Fibroblast of skin of left quadriceps (primary cell): ENCODE measurements at regions not wholly inside any gene's neighbourhood (a gene's known extent, or its start where the extent isn't known, plus 50 kb on each side); places are given as distances from the start of the nearest gene placed in this dataset.
"Not testable (repeated sequence)": the region's sequence is repeated elsewhere in the genome, so short reads cannot be mapped to it uniquely, and the experiment has no call there.

ENCODE experiments used
- DNase-seq, 2 experiments: peaks; one replicate each; pipeline ENCODE4 v3.0.0-alpha.2; 2013; ENCODE audit warnings: low read depth in 2 of 2

GRCh38 chr6:48994811-48995210 is 468.2 kb downstream of the MMUT start:
- no peak for DNase-seq

- no peak for DNase-seq
Measured at GRCh38 chr6:48990739-48991138, 472.3 kb downstream of the MMUT start.

DNA sequence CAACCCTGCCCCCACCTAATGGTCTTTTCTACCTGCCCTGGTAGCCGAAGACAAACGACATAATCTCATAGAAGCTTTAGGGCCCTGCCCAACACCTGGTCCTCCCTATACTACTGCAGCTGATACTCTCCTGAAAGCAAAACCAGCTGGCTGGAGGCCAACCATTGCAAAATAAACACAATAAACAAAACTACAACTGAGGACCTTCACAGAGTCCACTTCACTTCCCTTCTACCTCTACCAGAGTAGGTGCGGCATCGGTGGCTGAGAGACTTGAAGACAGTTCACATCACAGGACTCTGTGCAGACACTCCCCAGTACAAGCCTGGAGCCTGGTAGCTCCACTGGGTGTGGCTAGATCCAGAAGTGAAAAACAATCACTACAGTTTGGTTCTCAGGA is 476.2 kb downstream of the MMUT start:
- DNase-seq, result no peak

DNA sequence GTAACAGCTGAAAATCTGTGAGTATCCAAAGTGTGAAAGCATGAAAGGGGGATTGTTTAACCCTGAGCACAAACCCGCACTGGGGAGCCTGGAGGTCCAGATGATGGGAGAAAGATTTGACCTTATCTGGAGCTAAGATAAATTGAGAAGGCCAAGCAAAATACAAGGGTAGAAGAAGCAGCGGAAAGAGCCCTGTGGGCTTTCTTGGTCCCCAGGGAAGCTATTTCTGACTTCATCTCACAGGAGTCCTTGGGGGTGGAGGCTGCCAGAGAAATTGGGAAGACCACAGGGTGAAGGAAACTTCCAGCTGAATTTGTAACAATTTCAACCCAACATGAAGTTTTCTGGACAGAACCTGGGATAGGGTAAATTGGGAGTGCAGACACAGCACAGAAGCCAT is 476.9 kb downstream of the MMUT start:
- DNase-seq, result no peak

DNA sequence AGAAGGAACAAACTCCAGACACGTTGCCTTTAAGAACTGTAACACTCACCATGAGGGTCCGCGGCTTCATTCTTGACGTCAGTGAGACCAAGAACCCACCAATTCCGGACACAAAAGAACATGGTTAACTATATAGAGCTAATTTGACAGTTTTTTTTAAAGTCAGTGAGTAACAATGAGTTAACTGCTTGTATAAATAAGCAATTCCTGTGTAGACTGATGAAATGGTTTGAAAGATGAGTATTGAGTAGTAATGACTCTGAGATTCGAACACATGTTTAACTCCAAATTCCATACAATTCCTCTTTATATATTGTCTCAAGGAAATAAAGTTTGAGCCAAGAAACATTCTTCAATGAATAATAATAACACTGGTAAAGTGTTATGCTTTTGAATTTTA is 478.0 kb downstream of the MMUT start:
- DNase-seq, result no peak

- not testable (repeated sequence) for DNase-seq
Measured at GRCh38 chr6:48983968-48984367, 479.1 kb downstream of the MMUT start.

DNA sequence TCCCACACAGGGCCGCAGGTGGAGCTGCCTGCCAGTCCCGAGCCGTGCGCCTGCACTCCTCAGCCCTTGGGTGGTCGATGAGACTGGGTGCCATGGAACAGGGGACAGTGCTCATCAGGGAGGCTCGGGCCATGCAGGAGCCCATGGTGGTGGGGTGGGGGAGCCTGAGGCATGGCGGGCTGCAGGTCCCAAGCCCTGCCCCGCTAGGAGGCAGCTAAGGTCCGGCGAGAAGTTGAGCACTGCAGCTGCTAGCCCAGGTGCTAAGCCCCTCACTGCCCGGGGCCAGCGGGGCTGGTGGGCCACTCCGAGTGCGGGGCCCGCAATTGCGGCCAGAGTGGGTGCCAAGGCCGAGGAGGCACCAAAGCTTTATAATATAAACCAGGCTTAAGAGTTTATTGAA is 479.7 kb downstream of the MMUT start:
- DNase-seq, result no peak

DNA sequence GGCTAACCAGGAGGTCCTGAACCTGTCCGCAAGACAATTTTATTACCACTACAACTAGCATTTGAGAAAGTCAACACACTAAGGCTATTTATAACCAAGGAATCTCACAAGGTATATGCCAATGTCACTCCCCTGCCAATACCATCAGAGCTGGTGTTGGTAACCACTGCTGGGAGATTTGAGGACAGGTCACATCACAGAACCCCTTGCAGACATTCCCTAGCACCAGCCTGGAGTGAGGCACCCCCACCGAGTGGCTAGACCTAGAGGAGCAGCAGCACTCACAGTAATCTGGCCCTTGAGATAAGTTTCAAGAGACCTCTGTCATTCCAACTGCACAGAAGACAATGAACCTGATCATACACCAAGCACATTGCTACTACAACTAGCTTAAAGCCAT is 483.2 kb downstream of the MMUT start:
- DNase-seq, result no peak

GRCh38 chr6:48979085-48979484 is 484.0 kb downstream of the MMUT start:
- DNase-seq, result no peak

DNA sequence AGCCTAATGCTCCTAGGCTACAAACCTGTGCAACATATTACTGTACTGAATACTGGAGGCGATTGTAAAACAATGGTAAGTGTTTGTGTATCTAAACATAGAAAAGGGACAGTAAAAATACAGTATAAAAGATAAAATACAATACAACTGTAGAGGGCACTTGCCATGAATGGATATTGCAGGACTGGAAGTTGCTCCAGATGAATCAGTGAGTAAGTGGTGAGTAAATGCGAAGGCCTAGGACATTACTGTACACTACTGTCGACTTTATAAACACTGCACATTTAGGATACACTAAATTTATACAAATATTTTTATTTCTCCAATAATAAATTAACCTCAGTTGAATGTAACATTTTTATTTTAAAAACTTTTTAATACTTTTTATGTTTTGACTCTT is 485.0 kb downstream of the MMUT start:
- DNase-seq, result no peak

DNA sequence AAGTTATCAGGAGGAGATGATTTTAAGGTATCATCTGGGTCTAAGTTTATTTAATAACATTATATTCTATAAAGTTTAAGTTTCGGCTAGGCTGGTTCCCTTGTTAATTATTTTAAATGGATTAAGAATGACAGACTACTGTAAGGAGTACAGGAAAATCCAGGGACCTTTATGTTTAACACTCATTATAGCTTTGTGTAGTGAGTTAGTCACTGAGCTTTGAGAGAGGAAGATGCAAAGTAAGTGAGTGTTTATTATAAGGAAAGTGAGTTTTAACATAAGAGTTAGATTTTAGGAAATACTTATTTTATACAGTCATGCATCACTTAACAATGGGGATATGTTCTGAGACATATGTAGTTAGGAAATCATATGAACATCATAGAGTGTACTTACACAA is 485.5 kb downstream of the MMUT start:
- no peak for DNase-seq

DNA sequence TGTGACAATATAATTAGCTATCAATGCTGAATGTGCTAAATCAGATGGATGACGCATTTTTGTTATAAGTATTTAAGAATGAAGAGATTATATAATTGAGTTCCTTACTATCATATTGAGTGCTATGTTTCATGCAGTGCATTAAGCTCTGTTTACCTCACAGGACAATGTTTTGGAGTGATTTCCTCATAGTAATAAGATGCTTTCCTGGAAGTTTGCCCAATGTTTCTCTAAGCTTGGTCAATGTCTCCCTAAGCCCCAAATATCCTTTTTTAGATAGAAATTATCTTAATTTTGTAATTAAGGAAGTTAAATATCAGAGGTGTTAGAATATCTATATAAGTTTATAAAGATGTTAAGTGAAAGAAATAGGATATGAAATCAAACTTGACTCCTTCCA is 489.6 kb downstream of the MMUT start:
- no peak for DNase-seq

GRCh38 chr6:48961781-48962415 is 501.2 kb downstream of the MMUT start:
- no peak for DNase-seq

GRCh38 chr6:48959251-48960060 is 503.6 kb downstream of the MMUT start:
- DNase-seq, result no peak

GRCh38 chr6:48957781-48958180 is 505.3 kb downstream of the MMUT start:
- DNase-seq, result no peak

- DNase-seq, result no peak
Measured at GRCh38 chr6:48951917-48952316, 511.1 kb downstream of the MMUT start.

GRCh38 chr6:48944276-48944675 is 518.8 kb downstream of the MMUT start:
- DNase-seq, result not testable (repeated sequence)

DNA sequence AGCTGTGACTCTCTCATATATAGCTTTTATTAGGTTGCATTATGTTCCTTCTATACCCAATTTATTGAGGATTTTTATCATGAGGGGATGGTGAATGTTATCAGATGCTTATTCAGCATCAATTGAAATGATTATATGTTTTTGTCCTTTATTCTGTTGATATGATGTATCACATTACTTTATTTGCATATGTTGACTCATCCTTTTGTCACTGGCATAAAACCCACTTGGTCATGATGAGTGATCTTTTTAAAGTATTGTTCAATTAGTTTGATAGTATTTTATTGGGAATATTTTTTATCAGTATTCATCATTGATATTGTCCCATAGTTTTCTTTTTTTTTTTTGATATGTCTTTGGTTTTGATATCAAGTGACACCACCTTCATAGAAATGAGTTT is 529.9 kb downstream of the MMUT start:
- DNase-seq, result no peak

DNA sequence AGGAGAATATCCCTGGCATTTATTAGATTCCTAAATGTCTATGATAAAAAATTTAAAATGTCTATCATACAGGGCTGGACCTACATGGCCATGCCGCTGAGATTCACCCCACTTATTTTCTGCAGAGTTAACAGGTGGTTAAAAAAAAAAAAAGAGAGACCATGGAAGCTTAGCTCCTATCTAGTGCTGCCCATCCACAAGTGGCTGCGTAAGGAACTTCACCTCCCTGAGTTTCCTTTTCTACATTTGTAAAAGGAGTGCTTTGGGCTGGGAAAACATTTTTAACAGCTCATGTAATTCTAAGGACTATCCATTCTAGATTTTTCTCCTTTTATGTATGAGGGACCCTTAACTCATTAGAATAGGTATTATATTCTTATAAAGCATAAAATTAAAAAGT is 534.1 kb downstream of the MMUT start:
- no peak for DNase-seq

DNA sequence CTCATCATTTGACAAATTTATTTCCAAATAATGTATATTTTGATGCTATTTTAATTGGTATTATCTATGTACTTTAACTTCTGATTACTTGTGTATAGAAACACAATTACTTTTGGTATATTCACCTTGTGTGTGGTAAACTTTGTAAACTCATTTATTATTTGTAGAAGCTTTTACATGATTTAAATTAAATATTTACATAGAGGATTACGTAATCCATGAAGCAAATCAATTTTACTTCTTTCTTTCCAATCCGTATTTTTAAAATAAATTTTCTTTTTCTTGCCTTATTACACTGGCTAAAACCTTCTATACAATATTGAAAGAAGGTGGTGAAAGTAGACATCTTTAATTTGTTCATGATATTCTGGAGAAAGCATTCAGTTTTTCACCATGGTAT is 540.2 kb downstream of the MMUT start:
- no peak for DNase-seq

DNA sequence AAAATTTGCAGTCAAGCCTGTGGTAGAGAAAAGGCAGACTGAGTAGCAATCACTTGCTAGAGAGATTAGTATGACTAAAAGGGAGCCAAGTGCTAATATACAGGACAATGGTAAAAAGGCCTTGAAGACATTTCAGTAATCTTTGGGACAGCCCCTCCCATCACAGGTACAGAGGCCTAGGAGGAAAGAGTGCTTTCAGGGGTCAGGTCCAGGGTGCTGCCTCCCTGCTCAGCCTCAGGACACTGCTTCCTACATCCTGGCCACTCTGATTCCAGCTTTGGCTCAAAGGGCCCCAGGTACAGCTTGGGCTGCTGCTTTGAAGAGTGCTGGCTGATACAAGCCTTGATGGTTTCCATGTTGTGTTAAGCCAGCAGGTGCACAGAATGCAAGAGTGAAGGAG is 543.5 kb downstream of the MMUT start:
- DNase-seq, result no peak

GRCh38 chr6:48917233-48917632 is 545.8 kb downstream of the MMUT start:
- DNase-seq, result no peak

- no peak for DNase-seq
Measured at GRCh38 chr6:48916607-48917006, 546.4 kb downstream of the MMUT start.

DNA sequence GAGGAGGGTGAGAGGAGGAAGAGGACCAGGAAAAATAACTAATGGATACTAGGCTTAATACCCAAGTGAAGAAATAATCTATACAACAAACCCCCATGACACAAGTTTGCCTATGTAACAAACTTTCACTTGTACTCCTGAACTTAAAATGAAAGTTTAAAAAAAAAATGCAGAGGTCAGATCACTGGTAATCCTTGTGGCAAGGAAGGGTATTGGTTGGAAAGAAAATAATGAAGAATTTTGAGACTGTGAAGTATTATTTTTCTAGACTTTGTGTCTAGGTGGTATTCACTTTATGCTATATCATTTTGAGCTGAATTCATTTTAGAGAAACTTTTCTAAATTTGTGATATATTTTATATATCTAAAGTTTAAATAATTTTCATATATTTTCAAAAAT is 547.5 kb downstream of the MMUT start:
- no peak for DNase-seq
